HG03159 (cell line): ENCODE measurements at regions not wholly inside any gene's neighbourhood (a gene's known extent, or its start where the extent isn't known, plus 50 kb on each side); places are given as distances from the start of the nearest gene placed in this dataset.

ENCODE experiments used
- ATAC-seq: cut with Tn5 transposase; IDR thresholded peaks from one replicate; pipeline ENCODE4 v1.9.1; 2021; ENCODE audit warnings: mild to moderate bottlenecking, moderate library complexity; ENCODE audit not compliant: unreplicated experiment

DNA sequence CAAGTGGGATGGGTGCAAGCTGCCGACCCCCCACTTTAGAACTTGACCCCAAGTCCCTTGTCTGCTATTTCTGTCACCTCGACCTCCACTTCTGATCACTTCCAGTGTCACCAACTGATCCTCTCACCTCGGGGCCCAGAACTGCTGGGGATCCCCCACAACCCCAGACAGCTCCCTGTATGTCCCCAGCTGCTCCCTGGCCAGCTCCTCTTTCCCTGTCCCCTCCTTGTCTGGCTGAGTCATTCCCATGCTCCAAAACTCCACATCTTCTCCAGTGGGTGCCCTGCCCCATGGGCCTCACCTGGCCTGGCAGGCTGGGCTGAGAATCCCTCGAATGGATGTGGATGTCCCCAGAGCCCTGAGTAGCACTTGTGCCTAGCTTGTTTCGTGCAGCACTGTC is 154.3 kb upstream of the PCBD1 start:
- ATAC-seq: no peak

DNA sequence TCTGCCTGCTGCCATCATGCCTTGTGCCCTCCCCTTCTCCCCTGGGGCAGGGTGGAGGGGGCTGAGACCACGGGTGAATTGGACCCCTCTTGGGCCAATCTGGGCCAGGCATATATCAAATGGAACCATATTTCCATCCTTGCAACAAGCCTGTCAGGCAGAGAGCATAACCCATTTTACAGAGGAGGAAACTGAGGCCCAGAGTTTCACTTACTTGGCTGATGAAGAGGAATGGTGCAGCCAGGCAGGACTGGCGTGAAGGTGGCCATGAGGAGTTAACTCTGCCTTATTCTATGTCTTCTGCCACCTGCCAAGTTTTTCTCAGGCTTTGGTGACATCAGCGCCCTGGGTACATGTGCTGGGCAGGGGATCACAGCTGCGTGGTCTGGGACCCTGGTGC is 155.5 kb upstream of the PCBD1 start:
- no peak for ATAC-seq

DNA sequence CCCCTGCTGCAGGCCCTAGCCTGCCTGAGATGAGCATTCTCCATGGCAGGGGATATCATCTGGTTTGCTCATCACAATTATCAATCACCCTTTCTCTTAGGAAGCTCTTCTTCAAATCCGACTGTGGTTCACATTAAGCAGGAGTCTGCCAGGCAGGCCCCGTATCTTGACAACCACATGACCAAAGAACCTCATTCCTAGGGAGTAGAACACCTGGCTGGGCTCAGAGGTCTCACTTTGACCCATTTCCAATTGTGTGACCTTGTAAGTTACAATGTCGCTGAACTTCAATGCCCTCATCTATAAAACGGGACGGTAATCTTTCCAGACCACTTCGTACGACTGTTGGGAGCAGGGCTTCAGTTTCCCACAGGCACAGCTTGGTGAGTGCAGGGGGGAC is 156.4 kb upstream of the PCBD1 start:
- no peak for ATAC-seq

DNA sequence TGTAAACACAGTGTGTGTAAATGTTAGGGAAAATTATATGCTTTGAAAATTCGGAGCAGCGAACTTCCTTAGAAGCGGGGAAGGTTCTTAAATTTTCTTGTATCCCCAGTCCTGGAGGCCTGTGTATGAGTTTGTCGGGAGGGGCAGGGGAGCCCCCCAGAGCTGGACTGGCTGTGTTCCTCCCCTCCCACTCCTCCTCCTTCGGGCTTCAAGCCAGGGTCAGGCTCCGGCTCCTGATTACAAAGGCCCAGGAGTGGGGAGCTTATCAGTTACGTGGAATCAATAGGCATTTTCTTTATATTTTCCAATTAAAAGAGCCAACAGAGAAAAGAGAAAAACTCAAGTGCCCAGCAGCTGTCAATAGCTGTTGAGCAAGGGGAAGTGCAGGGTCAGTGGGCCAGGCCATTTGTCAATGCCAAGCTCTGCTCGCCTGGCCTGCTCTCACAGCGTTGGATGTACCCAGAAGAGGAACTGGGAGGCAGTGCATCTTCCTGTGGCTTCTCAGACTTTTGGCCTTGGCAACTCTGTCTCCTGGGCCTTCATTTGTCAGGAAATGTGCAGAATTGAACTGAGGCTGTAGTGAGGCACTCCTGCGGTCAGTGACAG is 156.9 kb upstream of the PCBD1 start:
- ATAC-seq: no peak

DNA sequence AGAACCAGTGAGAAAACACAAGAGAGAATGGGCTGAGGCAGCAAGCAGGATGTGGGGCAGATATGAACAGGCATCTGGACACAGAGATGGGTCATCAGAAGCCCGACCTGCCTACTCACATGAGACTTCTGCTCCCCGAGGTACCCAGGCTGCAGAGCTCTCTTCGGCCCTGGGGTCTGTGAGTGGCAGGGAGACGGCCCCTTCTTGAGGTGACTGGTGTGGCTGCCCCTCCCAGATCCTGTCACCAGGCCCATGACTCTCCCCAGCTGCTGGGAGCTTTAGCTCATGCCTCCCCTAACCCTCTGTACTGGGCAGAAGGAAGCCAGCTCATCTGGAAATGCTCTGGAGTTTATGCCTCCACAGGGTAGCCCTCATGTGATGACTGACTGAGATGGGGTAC is 157.6 kb upstream of the PCBD1 start:
- no peak for ATAC-seq

DNA sequence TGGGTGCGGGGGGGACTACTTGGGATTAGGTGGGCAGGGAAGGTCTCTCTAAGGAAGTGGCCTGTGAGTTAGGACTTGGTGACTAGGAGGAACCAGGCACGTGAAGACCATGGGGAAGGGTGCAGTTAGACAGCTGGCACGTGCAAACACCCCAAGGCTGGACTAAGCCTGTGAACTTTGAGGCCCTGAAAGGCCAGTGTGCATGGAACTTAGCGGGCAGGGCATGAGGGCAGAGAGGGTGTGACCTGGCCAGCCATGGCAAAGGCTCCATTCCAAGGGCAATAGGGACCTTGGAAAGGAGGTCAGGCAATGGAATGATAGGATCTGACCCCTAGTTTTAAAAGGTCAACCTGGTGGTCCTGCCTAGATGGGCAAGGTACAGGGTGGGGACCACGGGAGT is 158.4 kb upstream of the PCBD1 start:
- ATAC-seq: no peak

DNA sequence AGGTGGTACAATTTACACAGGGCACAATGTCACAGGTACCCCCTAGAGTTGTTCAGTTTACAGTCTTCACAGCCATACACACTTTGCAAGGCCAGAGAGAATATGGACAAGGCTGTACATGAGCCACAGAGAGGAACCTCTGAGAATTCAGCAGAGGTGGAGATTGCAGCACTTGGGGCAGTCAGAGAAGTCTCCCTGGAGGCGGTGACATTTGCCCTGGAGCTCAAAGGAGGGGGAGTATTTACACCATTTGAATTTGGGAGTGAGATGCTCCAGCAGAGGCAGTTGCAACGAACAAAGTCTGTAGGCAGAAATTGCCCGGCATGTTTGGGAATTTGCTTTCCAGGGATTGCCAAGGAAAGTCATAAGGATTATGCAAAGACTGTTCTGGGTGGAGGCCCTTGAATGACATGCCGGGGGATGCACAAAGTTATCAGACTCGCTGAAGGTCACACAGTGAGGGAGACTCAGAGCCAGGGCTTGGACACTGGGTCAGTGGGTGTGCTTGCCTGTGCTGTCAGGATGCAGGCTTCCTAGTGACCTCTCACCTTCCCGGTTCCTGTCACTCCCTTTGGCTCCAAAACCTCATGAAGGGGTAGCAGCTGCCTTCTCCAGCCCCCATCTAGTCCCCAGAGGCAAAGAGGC is 160.7 kb upstream of the PCBD1 start:
- ATAC-seq: no peak

DNA sequence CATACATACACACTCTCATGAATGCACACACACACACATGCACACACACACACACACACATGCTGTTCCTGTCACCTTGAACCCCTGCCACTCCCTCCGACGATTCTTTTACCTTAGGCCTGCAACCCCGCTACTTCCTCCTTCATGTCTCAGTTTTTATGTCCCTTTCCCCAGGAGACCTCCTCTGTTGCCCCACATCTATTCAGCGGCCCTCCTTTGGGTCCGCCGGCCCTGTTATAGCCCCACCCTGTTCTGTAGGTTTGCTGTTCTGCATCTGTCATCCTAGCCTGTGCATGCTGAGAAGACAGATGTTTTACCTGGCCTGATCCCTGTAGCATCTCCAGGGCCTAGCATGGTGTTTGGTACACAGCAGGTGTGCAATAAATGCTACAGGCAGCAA is 161.6 kb upstream of the PCBD1 start:
- ATAC-seq: no peak

DNA sequence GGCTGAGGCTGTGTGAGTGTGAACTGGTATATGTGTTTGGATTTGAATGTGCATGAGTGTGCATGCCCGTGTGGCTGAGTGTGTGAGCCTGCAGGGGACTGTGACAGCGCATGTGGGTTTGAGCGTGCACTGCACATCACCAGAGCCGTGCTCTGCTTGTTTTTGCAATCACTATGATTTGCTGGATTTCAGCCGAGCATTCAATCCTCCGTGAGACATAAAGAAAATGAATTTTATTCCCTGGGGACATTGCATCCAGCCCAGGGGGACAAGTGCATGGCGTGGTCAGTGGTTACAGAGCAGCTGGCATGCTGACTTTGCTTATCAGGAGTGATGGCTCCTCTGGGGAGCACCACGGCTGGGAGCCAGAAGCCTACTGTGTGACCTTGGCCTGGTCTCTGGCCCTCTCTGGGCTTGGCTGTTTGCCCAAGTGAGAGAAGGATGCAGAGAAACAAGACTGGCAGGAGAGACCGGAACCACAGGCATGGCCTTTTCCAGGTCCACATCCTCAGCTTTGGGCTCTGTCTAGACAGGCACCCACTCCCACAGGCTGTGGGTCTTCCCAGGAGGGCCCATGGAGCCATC is 160.2 kb upstream of the UNC5B start:
- ATAC-seq: no peak

DNA sequence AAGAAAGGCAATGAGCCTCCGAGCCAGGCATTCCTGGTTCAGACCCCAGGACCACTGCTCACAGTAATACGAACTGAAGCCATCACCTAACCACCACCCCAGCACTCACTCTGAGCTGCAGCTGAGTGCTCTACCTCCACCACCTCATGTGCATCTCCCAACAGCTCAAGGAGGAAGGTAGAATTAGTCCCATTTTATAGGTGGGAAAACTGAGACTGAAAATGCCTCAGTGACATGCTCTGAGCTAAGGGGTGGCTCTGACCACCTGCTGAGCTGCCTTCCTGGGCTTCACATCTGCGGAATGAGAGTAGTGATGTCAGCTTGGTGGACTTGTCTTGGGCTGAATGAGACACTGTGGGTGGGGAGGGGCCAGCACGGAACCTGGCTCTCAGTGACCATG is 159.7 kb upstream of the UNC5B start:
- ATAC-seq: no peak

DNA sequence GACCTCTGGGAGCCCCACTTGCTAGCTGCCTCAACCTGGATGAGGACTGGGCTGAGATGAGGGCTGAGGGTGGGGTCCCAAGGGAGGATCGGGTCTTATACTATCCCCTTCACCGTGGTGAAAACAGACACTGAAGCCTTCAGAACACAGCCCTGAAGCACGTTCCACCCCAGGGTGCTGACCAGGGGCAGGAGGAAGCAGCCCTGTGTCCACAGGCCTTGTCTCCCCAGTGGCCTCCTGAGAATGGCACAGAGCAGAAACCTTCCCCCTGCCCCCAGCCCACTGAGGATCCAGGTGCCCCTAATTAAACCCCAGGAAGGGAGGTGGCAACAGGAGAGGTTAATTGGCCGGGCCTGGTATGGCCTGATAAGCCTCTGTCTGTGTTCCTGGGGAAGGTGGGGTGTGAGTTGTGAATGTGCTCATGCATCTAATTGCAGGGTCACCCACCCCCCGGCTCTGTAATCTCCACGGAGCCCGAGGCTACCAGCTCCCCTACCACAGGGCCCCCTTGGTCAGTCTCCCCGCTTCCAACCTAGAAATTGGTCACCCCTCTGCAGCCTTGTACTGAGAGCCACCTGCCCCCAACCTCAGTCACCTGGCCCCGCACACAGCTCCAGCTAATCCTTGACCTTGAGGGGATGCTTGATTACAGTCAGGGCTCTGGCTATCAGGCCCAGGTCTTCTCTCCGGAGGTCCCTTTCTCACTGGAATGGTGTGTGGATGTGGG is 159.0 kb upstream of the UNC5B start:
- ATAC-seq: no peak

DNA sequence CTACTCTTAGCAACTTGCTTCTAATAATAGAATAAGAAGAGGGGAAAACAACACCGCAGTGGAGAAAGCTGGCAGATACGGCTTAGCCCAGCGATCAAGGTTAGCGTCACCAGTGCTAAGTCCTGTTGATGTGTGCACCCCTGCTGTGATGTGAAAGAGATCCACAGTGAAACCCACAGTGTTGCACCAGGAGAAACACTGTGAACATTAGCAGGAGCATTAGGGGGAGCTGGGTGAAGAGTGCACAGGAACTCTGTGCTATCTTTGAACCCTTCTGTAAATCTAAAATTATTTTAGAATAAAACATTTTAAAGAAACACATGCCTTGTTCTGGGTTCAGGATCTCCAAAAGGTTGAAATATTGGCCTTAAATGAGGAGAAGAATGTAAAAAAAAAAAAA is 154.1 kb upstream of the UNC5B start:
- ATAC-seq: no peak

DNA sequence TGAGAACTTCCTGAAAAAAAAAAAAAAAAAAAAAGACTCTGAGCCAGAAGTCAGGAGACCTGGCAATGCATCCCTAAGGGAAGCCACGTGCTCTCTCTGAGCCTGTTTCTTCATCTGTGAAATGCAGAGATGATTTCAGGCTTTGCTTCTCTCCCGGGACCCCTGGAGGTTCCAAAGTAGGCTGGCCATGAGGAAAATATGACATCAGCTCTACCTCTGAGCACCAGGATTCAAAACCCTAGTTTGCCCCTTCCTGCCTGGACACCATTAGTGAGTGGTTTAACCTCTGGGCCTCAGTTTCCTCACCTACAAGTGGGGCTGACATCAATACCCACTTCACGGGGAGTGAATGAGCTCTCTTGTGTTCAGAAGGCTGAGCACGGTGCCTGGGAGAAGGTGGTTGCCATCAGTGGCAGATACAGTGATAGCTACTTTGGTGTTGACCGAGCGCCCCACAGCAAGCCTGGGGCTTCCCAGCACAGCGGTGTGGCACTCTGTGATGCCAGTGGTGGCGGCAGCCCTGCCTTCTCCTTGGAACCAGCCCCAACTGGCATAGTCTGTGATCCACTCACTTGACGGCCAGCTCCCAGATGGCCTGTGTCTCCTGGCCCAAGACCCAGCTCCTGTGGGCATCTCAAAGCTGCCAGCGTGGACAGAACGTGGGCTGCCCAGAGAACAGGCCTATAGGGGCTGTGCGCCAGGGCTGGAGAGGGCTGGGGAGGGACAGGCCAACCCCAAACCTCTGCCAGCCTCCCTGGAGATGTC is 153.1 kb upstream of the UNC5B start:
- ATAC-seq: no peak

DNA sequence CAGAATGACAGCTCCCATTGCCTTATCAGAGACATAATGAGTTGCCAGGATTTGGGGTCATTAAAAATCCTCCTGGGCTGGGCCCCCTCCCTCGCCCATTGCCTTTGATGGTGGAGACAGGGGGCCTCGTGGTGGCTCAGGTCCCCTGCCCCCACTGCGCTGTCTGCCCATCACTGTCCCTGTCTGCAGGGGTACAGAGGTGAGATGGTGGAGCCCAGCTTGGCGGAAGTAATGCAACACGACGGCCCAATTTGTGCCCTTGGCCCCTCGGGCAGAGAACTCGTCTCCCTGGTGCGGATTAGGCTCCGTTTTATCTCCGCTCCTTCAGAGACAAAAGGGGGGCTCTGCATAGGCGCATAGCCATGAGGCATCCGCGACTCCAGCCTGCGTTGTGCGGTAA is 152.4 kb upstream of the UNC5B start:
- ATAC-seq: no peak

DNA sequence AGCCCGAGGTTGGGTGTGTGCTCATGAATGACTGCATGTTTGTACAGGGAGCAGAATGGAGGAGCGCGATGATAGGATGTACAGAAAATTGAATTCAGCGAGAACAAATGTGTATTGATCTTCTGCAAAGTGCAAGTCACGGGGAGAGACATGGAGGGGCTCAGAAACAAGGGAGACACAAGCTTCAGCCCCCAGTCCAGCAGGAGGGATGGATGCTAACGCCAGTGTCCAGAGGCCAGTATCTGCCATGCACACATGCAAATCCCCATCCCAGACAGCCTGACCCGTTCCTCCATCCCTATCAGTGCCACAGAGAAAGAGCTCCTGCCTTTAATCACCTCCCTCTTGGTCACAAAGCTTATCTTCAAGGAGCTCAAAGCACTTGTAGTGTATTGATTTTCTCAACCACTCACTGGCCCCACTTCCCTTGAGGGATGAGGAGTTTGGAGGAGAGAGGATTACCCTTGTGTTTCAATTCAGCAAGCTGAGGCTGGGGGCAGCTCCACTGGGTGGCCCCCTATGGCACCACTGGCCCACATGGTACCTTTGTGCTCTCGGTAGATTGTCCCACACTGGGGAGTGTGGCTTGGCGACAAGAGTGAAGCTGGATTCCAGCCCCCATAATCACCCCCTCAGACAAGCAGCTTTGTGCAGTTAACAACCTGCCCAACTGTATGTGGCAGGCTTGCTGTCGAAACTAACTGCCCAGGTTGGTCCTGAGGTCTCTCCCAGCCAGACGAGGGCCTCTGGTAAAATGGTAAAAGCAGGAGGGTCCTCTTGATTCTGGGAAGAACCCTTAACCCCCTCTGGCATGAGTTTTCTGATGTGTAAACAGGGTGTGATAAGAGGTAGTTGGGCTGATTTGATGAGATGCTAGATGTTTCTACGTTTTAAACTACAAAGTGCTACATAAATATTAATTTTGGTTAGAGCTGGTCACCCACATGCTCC is 151.6 kb upstream of the UNC5B start:
- no peak for ATAC-seq

DNA sequence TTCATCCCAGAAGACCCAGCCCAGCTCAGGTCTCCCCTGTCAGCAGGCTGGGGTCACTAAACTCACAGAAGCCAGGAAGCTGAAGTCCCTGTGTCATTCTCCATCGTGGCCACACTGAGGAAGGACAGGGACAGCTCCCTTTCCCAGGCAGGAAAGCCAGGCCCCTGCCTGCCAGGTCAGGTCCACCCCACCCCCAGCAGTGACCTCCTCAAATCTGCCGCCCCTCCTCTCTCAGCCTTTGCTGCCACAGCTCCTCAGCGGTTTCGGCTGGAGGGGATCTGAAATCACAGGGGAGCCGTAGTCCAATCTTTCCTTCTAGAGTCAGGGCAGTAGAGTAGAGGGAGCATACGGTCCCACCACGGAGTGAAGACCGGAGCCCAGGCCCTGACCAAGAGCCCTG is 150.9 kb upstream of the UNC5B start:
- no peak for ATAC-seq

DNA sequence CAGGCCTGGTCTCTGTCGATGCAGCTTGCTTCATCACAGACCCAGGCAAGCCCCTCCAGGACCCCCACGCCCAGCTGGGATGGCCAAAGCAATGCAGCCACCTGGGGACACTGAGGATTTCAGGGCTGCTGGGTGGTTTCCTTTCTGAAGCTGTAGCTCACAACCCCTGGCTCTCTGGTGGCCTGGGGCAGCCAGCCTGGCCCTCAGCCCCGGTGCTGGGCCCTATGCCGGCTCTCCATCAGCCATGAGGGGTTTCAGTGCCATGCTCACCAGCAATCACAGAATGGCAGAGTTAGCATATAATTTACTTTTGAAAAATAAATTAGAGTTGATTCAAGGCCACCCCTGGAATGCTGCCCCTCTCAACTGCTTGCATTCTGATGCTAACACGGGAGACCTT is 150.2 kb upstream of the UNC5B start:
- ATAC-seq: no peak

DNA sequence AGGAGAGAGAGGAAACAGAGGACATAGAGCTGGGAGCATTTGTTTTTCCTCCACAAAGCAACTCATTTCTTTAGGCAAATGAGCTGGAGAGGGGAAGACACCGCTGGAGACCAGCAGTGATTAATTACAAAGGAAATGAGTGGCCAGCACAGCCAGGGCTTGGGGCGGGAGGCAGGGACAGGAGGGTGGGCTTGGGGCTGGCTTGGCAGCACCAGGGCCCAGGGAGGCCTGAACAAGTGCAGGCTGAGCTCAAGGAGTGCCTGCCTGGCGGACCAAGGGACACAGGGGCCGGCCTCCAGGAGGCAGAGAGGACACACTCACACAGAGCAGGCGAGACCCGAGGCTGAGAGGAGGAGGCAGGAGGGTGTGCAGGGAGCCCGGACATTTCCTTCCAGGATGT is 149.0 kb upstream of the UNC5B start:
- no peak for ATAC-seq

DNA sequence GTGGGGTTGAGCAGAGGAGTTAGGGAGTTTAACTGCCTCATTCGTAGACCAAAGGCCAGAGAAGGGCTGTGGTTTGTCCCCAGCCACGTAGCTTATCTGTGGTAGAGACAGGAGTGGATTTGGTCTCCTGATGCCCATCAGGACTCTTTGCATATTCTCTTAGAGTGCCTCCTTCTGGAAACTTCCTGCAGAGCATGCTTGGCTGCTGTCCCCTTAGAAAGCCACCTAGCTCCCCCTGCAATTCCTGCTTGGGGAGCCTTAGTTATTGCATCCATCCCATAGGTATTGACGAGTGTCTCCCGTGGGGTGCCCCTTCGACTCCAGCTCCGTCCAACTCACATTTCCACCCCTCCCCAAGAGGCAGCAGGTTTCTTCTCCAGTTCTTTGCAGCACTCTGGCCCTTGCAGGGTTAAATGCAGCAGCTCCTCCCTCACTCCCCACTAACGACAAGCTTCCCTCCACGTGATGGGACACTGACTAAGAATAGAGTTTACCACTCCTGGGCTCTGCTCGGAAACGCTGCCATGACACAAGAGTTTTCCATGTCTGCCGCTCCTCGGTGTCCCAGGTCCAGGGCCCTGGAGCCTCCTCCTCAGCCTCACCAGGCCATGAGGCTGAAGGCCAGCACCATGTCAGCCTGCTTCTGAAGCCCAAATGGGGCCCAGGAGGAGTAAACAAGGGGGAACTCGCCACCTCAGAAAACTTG is 147.8 kb upstream of the UNC5B start:
- no peak for ATAC-seq

DNA sequence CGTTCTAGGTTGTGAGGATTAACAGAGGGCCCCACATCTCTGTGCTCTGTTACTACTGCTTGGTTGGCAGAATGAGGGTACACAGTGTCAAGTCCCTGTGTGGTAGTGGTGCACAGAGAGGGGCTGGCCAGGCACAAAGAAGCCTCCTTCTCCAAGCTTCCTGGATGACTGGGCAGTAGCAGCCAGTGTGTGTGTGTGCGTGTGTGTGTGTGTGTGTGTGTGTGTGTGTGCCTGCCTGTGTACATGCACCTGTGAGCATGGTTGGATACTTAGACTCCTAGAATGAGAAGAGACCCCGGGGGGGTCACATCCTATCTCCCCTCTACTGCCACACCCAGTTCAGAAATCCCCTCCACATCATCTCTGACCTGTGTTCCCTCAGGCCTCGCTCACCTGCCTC is 146.7 kb upstream of the UNC5B start:
- no peak for ATAC-seq
